Vagina (tissue), 2 donors: ENCODE measurements at regions not wholly inside any gene's neighbourhood (a gene's known extent, or its start where the extent isn't known, plus 50 kb on each side); places are given as distances from the start of the nearest gene placed in this dataset.

Experiments used
- DNase-seq, 2 donors: peaks; one replicate each; pipeline ENCODE4 v3.0.0-alpha.2; 2017; ENCODE audit errors: extremely low spot score in 2 of 2
- H3K27ac ChIP-seq: fragments of 200-600 bp; sonication (generic); one replicate; pipeline ENCODE4 v1.5.1; 2019
- H3K27me3 ChIP-seq: fragments of 200-600 bp; sonication (generic); one replicate; pipeline ENCODE4 v1.5.1; 2019
- H3K36me3 ChIP-seq, 2 donors: fragments of 200-600 bp; sonication (generic); one replicate each; pipeline ENCODE4 v1.5.1; 2017 to 2019
- H3K4me1 ChIP-seq: fragments of 200-600 bp; sonication (generic); one replicate; pipeline ENCODE4 v1.5.1; 2019
- H3K4me3 ChIP-seq, 2 donors: fragments of 200-600 bp; sonication (generic); 1 replicate in 1 of 2; 2 replicates in 1 of 2; pipeline ENCODE4 v1.5.1; 2016 to 2019
- H3K9me3 ChIP-seq: fragments of 200-600 bp; sonication (generic); one replicate; pipeline ENCODE4 v1.5.1; 2019
- CTCF ChIP-seq, 3 experiments: fragments of 450-650 bp in 2 of 3; fragments of 200-600 bp in 1 of 3; sonication (generic) in 1 of 3; IDR thresholded peaks; one replicate each; pipeline ENCODE4 v1.5.1; 2017 to 2019; ENCODE audit warnings: antibody characterized with exemption in 3 of 3, mild to moderate bottlenecking in 2 of 3, moderate library complexity in 2 of 3
- POLR2A ChIP-seq, 2 donors: fragments of 450-650 bp; IDR thresholded peaks; one replicate each; pipeline ENCODE4 v1.6.1; 2017; ENCODE audit warnings: antibody characterized with exemption in 2 of 2, mild to moderate bottlenecking in 2 of 2, moderate library complexity in 2 of 2
- POLR2AphosphoS5 ChIP-seq, 2 donors: sonication (generic); formaldehyde crosslinking; IDR thresholded peaks; one replicate each; pipeline ENCODE4 v1.9.0; 2017; ENCODE audit warnings: antibody characterized with exemption in 2 of 2, mild to moderate bottlenecking in 2 of 2, low read depth in 1 of 2; ENCODE audit not compliant: insufficient read depth in 1 of 2
- intact Hi-C: fragments of 100-400 bp; cut with DNase I; formaldehyde crosslinking; loops from one replicate; pipeline ENCODE4 v1.15.1; 2023

- H3K36me3 ChIP-seq = no peaks in the 10 kb centered on the region
- H3K4me1 ChIP-seq = peaks cover 7% of the 10 kb centered on the region
- no peak overlapping the region for H3K27ac ChIP-seq
- intact Hi-C loops = loop anchor here (5.0 kb wide), 2 partner anchors 174 to 434 kb away; no protein-coding TSS in a partner anchor
- no peaks in the 10 kb centered on the region for H3K9me3 ChIP-seq
- no peak for TF ChIP-seq POLR2A (IDR thresholded peaks at IDR 0.05)
- TF ChIP-seq CTCF (IDR thresholded peaks at IDR 0.05) = no peak
- TF ChIP-seq POLR2AphosphoS5 (IDR thresholded peaks at IDR 0.05; ENCODE audit: insufficient read depth in 1 of 2, low read depth in 1 of 2) = no peak
- H3K4me3 ChIP-seq = no peak overlapping the region
- no peak for DNase-seq
- H3K27me3 ChIP-seq = no peaks in the 10 kb centered on the region
These were observed 60.5 kb upstream of the TRIM2 start for GRCh38 chr4:153143527-153144348.

GRCh38 chr4:153146031-153146430 is 58.2 kb upstream of the TRIM2 start:
- intact Hi-C loops = no loop called here
- Histone ChIP-seq H3K27ac (no peak overlapping the region), H3K9me3 (no peaks in the 10 kb centered on the region), H3K36me3 (no peaks in the 10 kb centered on the region), H3K27me3 (no peaks in the 10 kb centered on the region), H3K4me1 (peaks cover 7% of the 10 kb centered on the region), H3K4me3 (no peak overlapping the region)
- no peak for DNase-seq
- TF ChIP-seq CTCF (IDR thresholded peaks at IDR 0.05) = no peak
- TF ChIP-seq POLR2A (IDR thresholded peaks at IDR 0.05) = no peak
- TF ChIP-seq POLR2AphosphoS5 (IDR thresholded peaks at IDR 0.05; ENCODE audit: insufficient read depth in 1 of 2, low read depth in 1 of 2) = no peak

- Histone ChIP-seq H3K27me3 (no peaks in the 10 kb centered on the region), H3K4me1 (peaks cover 8% of the 10 kb centered on the region), H3K27ac (no peak overlapping the region), H3K36me3 (no peaks in the 10 kb centered on the region), H3K4me3 (no peak overlapping the region), H3K9me3 (no peaks in the 10 kb centered on the region)
- intact Hi-C loops = no loop called here
- no peak for TF ChIP-seq POLR2AphosphoS5 (IDR thresholded peaks at IDR 0.05; ENCODE audit: insufficient read depth in 1 of 2, low read depth in 1 of 2)
- TF ChIP-seq POLR2A (IDR thresholded peaks at IDR 0.05) = no peak
- no peak for TF ChIP-seq CTCF (IDR thresholded peaks at IDR 0.05)
- no peak for DNase-seq
These were observed 57.3 kb upstream of the TRIM2 start for GRCh38 chr4:153146961-153147360.

GRCh38 chr4:153148791-153149190 is 55.5 kb upstream of the TRIM2 start:
- Histone ChIP-seq H3K36me3 (no peaks in the 10 kb centered on the region), H3K4me1 (peaks cover 10% of the 10 kb centered on the region), H3K27me3 (no peaks in the 10 kb centered on the region), H3K27ac (no peak overlapping the region), H3K9me3 (no peaks in the 10 kb centered on the region), H3K4me3 (no peak overlapping the region)
- no peak for DNase-seq
- no peak for TF ChIP-seq POLR2AphosphoS5 (IDR thresholded peaks at IDR 0.05; ENCODE audit: insufficient read depth in 1 of 2, low read depth in 1 of 2)
- no peak for TF ChIP-seq POLR2A (IDR thresholded peaks at IDR 0.05)
- TF ChIP-seq CTCF (IDR thresholded peaks at IDR 0.05) = no peak
- intact Hi-C loops = no loop called here
